NCI-H446 treated with DMSO at 0.1 percent for 48 hours (cell line): ENCODE measurements at regions not wholly inside any gene's neighbourhood (a gene's known extent, or its start where the extent isn't known, plus 50 kb on each side); places are given as distances from the start of the nearest gene placed in this dataset.

ENCODE experiments used
- DNase-seq: peaks from one replicate; lab custom pipeline; 2025; lab: John Stamatoyannopoulos, UW

DNA sequence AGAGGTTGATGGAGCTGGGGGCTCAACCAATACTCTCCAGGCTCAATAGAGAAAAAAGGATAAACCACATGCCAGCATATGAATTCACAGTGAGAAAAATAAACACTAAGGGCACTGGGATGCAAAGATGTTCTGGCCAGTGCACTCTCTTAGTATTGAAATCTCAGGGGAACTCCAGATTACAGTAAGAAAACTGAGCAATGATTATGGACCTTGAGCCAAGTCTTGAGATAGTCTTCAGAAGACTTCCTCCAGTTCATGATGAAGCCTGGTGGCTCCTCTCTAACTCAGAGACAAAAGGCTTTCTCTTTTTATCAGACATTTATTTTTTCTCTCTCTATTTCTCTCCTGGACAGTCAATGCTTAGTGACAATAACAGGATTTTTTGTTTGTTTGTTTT is 139.8 kb upstream of the SPEF2 start:
- no peak for DNase-seq

DNA sequence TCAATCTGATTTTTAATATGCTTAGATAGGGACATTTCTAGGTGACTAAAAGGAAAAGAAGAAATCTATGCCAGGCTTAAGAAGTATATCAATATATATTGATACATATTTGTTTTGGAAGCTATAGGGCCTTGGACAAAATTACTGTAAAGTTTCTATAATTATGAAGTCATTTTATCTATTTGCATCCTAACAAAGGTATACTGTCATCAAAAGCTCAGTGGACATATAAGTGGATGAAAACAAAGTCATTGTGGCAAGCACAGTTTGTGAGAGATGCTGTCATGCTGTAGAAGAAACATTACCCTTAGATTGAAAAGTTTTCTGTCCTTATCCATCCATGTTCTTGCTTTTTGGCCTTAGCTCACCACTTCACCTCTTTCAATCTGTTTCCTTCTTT is 140.3 kb upstream of the SPEF2 start:
- DNase-seq, result no peak

DNA sequence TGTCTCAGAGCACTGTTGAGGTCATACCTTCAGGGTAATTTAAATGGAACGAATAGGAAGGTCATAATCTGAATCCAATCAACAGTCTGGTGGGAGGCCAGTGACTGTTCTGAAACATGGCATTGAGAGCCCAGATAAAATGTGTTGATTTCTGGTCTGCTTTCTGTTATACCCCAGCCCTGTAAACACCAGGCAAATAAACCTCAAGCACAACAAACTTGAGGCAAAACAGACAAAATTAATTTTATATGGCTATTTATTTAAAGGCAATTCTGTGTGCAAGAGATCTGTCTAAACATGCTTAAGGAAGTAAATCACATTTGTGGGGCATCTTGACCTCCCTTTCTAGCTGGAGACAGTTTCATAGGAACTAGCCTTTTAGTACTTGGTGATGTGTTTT is 140.9 kb upstream of the SPEF2 start:
- no peak for DNase-seq

DNA sequence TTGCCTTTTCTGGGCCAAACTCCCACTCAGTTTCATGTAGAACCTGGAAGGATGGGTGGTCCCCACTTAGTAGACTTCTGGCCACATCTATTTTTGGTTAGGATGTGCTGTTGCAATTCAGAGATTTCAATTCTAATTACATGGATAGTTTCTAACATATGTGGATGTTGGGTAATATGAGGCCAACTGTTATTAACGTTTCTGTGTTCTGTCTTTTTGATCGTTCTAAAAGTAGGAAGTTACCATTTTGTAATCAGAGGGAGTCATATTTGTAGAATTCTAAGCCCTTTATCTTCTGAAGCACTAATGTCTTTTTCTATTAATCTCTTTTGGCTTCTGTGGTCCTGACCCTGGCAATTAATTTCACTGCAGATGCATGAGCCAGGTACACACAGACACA is 141.6 kb upstream of the SPEF2 start:
- no peak for DNase-seq

DNA sequence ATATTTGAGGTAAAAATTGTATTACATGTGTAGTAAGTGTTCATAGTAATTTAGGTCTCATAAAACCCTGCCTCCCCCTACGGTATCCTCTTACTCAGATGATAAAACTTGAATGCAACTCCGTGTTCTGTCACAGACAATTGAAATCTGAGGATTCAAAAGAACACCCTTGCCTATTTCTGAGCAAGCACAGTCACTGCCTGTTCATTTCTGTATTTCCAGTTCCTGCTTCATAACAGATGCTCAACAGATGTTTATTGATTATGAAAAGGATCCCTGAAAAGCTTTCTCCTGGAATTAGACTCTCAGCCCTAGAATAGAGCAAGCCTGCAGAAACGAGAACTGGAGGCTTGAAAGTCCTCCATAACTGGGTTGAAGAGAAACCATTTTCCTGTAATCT is 144.1 kb upstream of the SPEF2 start:
- DNase-seq, result no peak

DNA sequence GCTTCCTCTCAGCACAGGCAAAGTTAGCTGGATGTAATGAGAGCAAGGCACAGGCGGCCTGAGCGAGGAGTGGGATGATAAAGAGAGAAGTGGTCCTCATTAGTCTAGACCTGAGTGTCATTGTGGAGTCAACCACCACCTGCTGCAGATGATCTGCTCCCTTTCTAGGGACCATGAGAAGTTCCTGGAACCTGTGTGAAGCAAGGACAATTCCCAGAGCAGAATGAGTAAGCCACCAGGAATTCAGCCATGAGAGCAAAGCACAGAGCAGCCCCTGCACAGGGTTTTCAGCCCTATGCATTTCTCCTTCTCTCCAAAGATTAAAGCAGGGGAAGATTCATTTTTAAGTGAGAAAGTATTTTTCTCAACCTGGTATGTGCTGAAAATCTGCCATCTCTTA is 146.8 kb upstream of the SPEF2 start:
- no peak for DNase-seq

DNA sequence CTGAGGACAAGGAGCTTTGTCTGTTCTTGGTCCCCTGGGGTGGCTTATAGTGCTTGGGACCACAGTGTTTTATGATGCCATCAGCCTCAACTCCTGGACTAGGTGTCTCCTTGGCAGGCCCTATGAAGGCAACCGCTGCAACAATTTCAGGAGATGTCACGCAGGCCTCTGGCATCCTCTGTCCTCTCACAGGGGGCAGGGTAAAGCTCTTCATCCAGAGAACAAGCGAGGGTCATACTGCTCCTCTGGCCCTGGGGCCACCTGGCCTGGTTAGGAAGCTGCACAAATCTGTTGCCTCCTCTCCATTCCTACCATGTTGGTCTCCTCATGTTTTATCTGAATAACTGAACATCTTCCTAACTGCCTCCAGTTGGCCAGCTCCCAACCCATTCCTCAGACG is 148.9 kb upstream of the SPEF2 start:
- no peak for DNase-seq

DNA sequence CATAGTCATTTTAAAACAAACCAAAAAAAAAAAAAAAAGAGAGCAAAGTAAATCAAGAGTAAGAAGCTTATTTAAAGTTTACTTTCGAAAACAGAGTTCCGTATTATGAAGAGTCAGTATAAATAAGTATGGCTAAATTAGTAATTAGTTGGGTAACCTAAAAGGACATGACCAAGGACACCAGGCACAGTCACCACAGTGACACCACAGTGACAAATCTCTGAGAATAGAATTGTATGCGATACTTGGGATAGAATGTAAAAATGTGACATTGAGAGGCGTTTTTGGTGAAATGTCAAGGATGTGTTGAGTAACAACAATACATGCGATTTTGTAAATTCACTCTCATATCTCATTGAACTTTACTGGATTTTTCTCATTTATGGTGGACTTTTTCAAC is 150.9 kb upstream of the SPEF2 start:
- DNase-seq, result no peak

DNA sequence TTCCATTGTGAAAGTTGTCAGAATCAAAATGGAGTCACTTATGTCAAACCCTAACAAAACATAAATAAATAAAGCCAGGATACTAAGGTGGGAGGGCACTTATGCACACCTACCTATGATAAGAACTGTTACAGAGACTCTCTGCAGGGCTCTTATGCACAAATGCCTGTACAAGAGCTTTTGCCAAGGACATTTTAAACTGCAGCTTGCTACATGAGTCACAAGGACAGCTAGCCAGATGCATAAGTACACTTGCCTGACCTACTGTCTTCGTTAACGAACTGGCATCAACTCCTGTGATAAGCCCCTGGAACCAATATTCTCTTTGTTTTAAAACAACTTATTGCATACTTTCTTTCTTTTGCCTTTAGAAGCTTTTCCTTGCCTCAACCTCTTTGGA is 152.9 kb upstream of the SPEF2 start:
- no peak for DNase-seq

DNA sequence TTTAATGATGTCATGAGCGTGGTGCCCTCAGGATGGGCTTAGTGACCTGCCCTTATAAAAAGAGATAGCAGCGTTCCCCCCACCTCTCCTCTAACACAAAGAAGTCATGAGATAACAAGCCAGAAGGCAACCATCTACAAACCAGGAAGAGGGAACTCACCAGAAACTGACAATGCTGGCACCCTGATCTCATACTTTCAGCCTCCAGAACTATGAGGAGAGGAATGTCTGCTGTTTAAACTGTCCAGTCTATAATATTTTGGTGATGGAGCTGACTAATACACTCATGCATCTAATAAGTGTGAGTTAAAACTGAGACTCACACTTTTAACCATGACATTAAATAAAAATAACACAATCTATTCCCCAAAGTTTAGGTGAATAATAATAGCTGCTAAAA is 156.1 kb upstream of the SPEF2 start:
- DNase-seq, result no peak

DNA sequence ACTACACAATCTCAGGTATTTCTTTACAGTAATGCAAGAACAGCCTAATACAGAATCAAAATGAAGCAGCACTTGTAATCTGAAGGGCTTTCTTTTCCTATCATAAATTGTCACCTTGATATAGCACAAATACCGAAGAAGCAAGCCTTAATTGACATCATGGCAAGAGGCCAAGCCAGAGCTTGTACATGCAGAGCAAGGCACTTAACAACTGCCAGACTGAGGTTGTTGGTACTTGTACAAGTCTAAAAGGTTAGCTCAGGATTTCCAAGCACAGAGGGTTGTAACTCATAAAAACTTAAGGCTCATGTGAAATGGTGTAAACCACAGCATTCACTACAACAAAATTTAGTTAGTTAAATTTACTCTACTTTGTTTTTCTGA is 158.8 kb upstream of the SPEF2 start:
- peak; percentile 69 for DNase-seq

DNA sequence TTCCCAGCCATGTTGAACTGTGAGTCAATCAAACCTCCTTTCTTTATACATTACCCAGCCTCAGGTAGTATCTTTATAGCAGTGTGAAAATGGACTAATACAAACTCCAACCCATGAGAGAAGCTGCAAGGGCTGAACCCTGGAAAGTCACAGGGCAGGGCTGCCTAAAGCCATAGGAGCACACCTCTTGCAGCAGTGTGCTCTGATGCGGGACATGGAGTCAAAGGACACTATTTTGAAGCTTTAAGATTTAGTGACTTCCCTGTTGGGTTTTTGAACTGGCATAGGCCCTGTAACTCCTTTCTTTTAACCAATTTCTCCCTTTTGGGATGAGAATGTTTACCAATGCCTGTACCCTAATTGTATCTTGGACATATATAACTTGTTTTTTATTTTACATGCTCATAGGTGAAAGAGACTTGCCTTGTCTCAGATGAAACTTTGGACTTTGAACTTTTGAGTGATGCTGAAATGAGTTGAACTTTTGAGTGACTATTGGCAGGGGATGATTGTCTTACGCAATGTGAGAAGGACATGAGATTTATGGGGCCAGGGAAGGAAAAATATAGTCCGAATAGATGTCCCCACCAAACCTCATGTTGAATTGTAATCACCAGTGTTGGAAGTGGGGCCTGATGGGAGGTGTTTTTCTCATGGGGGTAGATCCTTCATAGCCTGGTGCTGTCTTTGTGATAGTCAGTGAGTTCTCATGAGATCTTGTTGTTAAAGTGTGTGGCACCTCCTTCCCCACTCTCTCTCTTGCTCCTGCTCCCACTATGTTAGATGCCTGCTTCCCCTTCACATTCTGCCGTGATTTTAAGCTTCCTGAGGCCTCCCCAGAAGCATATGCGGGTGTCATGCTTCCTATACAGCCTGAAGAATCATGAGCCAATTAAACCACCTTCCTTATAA is 159.5 kb upstream of the SPEF2 start:
- DNase-seq, result no peak

DNA sequence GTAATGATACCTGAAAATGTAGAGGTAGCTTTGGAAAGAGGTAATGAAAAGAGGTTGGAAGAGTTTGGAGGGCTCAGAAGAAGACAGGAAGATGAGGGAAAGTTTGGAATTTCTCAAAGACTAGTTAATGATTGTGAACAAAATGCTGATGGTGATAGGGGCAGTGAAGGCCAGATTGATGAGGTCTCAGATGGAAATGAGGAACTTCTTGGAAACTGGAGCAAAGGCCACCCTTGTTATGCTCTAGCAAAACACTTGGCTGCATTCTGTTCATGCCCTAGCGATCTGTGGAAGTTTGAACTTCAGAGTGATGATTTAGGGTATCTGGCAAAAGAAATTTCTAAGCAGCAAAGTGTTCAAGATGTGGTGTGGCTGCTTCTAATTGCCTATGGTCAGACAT is 161.2 kb upstream of the SPEF2 start:
- no peak for DNase-seq

DNA sequence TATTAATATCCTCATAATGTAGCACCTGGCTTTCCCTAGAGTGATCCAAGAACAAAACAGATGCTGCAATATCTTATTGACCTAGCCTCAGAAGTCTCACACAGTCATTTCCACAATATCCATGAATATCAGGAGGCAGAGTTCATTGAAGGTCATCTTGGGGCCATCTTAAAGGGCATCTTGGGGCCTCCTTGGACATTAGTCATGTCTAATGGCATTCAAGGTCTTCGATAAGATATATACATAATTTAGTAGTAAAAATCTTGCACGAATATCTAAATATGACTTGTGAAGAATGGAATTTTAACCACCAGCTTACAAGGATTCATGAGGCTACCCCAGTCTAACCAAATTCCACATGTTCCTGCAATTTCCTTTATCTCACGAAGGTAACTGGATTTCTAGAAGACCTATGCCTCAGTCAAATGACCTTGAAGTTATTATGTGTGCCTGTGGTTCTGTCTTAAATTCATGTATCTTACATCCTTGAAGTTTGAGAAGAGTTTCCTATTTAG is 163.6 kb upstream of the SPEF2 start:
- no peak for DNase-seq

DNA sequence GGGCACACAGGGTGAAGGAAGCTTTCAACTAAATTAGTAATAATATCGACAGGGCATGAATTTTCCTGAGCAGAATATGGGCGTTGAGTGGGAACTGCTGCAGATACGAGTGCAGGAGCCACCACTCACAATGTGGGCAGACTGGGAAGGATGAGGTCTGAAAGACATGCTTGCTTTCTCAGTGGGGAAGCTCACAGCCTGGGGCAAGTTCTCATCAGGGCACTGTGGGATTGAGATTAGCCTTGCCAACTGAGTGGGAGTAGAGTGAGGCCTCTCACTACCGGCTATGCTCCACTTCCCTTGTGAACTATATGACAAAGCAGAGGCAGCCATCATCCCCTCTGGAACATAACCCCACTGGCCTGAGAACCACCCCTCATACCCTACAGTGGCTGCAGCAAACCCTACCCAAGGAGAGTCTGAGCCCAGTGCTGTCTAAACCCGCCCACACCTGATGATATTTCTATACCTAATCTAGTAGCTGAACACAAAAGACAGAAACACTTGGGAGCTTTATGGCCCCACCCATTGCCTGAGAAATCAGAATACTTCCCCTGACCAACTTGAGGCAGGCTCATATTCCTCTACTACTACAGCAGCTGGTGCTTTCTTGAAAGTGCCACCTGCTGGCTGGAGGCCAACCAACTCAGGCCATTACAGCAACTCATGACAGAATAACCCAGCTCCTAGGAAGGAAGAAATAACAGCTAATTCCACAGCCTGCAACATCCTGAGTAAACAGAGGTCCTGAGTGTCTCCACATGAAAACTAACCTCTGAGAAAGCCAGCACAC is 173.7 kb upstream of the SPEF2 start:
- DNase-seq, result no peak

DNA sequence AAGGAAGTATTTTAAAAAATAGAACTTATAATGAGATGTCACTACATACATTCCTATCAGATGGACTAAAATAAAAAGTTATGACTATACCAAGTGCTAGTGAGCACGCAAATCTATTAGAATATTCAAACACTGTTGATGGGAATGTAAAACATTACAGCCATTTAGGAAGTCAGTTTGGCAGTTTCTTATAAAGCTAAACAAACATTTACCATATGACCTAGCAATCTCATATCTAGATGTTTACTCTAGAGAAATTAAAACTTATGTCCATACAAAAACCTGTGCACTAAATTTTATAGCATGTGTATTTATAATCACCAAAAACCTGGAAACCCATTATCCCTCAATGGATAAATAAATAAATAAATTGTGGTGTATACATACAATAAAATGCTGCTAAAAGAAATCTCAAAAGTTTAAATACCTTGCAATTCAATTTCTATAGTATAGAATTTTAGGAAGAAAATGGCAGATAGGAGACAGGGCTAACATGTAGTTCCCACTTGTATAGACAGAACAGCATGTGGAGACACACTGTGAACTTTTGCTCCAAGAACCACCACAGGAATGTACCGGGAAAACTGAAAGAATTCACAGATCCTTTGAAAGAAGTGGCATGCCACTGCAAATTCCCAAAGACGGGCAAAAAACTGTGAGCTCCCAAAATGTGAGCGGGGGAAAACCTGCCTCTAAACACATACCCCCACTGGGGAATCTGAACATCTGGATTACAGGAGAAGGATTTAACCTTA is 174.6 kb upstream of the SPEF2 start:
- no peak for DNase-seq

DNA sequence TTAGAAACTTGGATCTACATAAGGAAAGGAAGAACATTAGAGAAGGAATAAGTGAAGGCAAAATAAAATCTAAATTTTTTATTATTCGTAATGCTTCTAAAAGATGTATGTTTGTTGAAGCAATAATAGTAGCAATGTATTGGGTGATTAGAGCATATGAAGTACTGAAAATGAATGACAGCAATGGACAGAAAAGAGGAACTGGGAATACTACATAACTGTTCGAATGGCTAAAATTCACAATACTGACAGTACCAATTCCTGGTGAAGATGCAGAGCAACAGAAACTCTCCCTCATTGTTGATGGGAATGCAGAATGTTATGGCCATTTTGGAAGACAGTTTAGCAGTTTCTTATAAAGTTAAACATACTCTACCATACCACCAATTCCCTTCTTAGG is 177.3 kb upstream of the SPEF2 start:
- DNase-seq, result no peak

DNA sequence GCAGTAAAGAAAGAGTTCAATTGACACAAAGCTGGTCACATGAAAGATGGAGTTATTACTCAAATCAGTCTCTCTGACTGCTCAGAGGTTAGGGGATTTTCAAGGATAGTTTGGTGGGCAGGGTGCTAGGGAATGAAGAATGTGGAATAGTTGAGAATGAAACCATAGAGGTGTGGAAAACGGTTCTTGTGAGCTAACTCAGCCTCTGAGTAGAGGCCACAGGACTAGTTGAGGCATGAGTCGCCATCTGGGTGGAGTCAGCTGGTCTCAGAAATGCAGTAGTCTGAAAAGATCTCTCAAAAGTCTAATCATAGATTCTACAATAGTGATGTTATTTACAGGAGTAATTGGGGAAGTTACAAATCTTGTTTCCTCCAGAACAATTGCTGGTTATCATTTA is 178.9 kb upstream of the SPEF2 start:
- no peak for DNase-seq

DNA sequence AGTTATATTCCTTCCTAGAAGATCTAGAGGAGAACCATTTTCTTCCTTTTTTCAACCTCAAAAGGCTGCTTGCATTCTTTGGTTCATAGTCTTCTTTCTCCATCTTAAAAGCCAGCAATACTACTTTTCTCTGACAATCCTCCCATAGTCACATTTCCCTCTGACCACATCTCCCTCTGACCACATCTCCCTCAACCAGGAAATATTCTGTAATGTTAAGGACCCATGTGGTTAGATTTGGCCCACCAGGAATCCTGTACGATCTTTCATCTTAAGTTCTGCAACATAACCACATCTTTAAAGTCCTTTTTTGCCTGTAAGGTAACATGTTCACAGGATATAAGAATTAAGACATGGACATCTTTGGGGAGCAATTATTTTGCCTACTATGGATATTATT is 179.4 kb upstream of the SPEF2 start:
- no peak for DNase-seq

DNA sequence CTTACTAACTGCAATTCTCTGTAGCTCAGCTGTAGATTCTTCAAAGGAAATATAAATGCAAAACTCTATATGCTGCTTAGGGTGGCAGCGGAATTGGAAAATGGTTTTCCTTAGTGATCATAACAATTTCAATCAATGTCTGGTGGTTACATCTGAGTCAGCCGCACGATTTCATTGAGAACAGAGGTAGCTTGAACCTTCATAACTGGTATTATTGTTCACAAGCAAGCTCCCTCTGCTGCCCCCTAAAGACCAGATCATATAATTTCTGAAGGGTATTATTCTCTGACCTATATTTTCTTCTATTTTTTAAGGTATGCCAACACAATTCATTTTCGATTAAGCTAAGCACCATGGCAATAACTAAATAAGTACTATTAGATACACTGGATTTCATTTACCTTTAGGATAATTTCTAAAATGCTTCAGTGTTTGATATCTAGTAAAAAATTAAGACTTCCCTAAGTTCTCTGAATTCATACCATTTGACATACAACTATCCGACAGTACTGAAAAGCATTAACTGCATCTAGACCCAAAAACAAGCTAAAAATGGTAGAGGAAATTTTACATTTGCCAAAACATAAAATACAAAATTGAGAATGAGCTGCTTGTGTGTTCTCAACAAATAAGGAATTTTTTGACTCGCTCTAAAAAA is 181.1 kb upstream of the SPEF2 start:
- peak; percentile 46 for DNase-seq

DNA sequence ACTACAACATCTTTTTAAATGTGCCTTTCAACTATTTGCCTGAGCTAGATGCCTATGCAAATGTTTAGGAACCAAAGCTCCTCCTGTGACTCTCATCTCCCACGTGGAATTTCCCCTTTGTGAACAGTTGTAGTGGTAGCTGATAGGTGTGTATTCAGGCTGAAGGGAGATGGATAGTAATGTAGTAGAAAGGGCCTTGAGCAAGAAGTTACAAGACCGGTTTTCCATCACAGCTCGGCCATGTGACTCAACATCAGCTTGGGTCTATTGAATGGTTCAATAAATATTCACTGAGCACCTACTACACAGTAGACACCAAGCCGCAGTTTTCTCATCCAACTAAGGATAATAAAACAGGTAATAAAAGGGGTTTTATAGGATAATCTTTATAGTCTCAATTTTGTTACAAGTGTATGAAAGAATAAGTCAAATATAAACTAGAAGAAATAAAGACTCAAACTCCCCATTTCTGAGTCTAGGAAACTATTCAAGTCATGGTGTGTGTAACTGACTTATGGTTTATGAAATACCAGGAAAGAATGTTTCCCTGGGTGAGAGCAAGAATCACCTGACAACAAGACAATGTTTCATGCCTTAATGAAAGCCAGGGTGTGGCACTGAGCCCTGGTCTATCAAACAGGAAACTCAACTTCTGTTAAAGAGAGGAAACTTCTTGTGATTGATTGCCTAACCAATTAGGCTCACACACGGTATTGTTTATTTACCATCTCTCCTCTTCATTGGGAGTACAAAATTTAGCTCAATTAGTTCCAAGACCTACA is 187.1 kb upstream of the SPEF2 start:
- no peak for DNase-seq
